ENCODE measurements at regions not wholly inside any gene's neighbourhood (a gene's known extent, or its start where the extent isn't known, plus 50 kb on each side); places are given as distances from the start of the nearest gene placed in this dataset.

- no peak for TF ChIP-seq CTCF (IDR thresholded peaks at IDR 0.05)
- no peak for TF ChIP-seq POLR2A (IDR thresholded peaks at IDR 0.05)
Measured at GRCh38 chr6:145538989-145539388, 196.3 kb downstream of the EPM2A start.
